ENCODE measurements at regions not wholly inside any gene's neighbourhood (a gene's known extent, or its start where the extent isn't known, plus 50 kb on each side); places are given as distances from the start of the nearest gene placed in this dataset.

- intact Hi-C loops (cut with micrococcal nuclease; ENCODE audit: unreplicated experiment), result no loop called here
- ChIA-PET CTCF (no interaction called here), POLR2A (ENCODE audit: unreplicated experiment) (no interaction called here)
Observed at GRCh38 chr13:21956666-21957065, 285.8 kb downstream of the FGF9 start.

GRCh38 chr13:21957833-21958232 lies 287.0 kb downstream of the FGF9 start:
- Histone ChIP-seq H3K4me2 (no peak overlapping the region), H3K9me3 (ENCODE audit: insufficient read depth, low read depth) (no peaks in the 10 kb centered on the region), H3K79me2 (ENCODE audit: low read depth) (no peaks in the 10 kb centered on the region), H4K20me1 (ENCODE audit: insufficient read depth) (peaks cover 4% of the 10 kb centered on the region; the same call in 1 of the 2 replicates), H3K4me3 (no peak overlapping the region), H3K4me1 (replicated peaks; ENCODE audit: insufficient read depth) (no peaks in the 10 kb centered on the region), H3F3A (ENCODE audit: insufficient read depth, low read depth) (no peaks in the 10 kb centered on the region), H2AFZ (no peak overlapping the region), H3K27me3 (ENCODE audit: insufficient read depth, low read depth) (peaks cover 44% of the 10 kb centered on the region), H3K27ac (no peak overlapping the region), H3K9me2 (ENCODE audit: insufficient read depth) (no peaks in the 10 kb centered on the region), H3K36me3 (ENCODE audit: low read depth) (no peaks in the 10 kb centered on the region)
- intact Hi-C loops (cut with micrococcal nuclease; ENCODE audit: unreplicated experiment), result no loop called here
- no peak for DNase-seq
- BruUV-seq (replicated peaks), result no TSS peak
- ChIA-PET CTCF (no interaction called here), POLR2A (ENCODE audit: unreplicated experiment) (no interaction called here)
- TF ChIP-seq CTCF (conservative IDR thresholded peaks at IDR 0.05), result no peak
- no peak for TF ChIP-seq EZH2 (IDR thresholded peaks at IDR 0.05; ENCODE audit: low read depth)

More at GRCh38 chr13:21956666-21957065, 285.8 kb downstream of the FGF9 start:
- H3K36me3 ChIP-seq (ENCODE audit: low read depth), result no peaks in the 10 kb centered on the region
- no peak overlapping the region for H2AFZ ChIP-seq
- H4K20me1 ChIP-seq (ENCODE audit: insufficient read depth), result peaks cover 4% of the 10 kb centered on the region; the same call in 1 of the 2 replicates
- H3K9me2 ChIP-seq (ENCODE audit: insufficient read depth), result no peaks in the 10 kb centered on the region
- H3K4me2 ChIP-seq, result no peak overlapping the region
- H3K79me2 ChIP-seq (ENCODE audit: low read depth), result no peaks in the 10 kb centered on the region
- H3K4me3 ChIP-seq, result no peak overlapping the region
- H3K27ac ChIP-seq, result no peak overlapping the region
- H3F3A ChIP-seq (ENCODE audit: insufficient read depth, low read depth), result no peaks in the 10 kb centered on the region
- no TSS peak for BruUV-seq (replicated peaks)
- no peak for DNase-seq
- no peaks in the 10 kb centered on the region for H3K9me3 ChIP-seq (ENCODE audit: insufficient read depth, low read depth)
- peaks cover 44% of the 10 kb centered on the region for H3K27me3 ChIP-seq (ENCODE audit: insufficient read depth, low read depth)
- H3K4me1 ChIP-seq (replicated peaks; ENCODE audit: insufficient read depth), result no peaks in the 10 kb centered on the region
- TF ChIP-seq EZH2 (IDR thresholded peaks at IDR 0.05; ENCODE audit: low read depth) (no peak), CTCF (conservative IDR thresholded peaks at IDR 0.05) (no peak)

GRCh38 chr13:21960108-21960507 lies 289.2 kb downstream of the FGF9 start:
- TF ChIP-seq EZH2 (IDR thresholded peaks at IDR 0.05; ENCODE audit: low read depth) (no peak), CTCF (conservative IDR thresholded peaks at IDR 0.05) (no peak)
- no TSS peak for BruUV-seq (replicated peaks)
- CTCF ChIA-PET, result no interaction called here
- H3K27ac ChIP-seq, result no peak overlapping the region
- no peak for DNase-seq
- H3K4me1 ChIP-seq (replicated peaks; ENCODE audit: insufficient read depth), result no peaks in the 10 kb centered on the region
- H3K4me3 ChIP-seq, result no peak overlapping the region
- POLR2A ChIA-PET (ENCODE audit: unreplicated experiment), result no interaction called here
- no peaks in the 10 kb centered on the region for H3K36me3 ChIP-seq (ENCODE audit: low read depth)
- intact Hi-C loops (cut with micrococcal nuclease; ENCODE audit: unreplicated experiment), result no loop called here
- H3K27me3 ChIP-seq (ENCODE audit: insufficient read depth, low read depth), result peaks cover 49% of the 10 kb centered on the region
- no peaks in the 10 kb centered on the region for H3K9me2 ChIP-seq (ENCODE audit: insufficient read depth)
- H3F3A ChIP-seq (ENCODE audit: insufficient read depth, low read depth), result no peaks in the 10 kb centered on the region
- no peaks in the 10 kb centered on the region for H3K79me2 ChIP-seq (ENCODE audit: low read depth)
- no peaks in the 10 kb centered on the region for H3K9me3 ChIP-seq (ENCODE audit: insufficient read depth, low read depth)
- no peak overlapping the region for H2AFZ ChIP-seq
- H3K4me2 ChIP-seq, result no peak overlapping the region
- no peaks in the 10 kb centered on the region for H4K20me1 ChIP-seq (ENCODE audit: insufficient read depth)
